WERI-Rb-1 (cell line): ENCODE measurements at regions not wholly inside any gene's neighbourhood (a gene's known extent, or its start where the extent isn't known, plus 50 kb on each side); places are given as distances from the start of the nearest gene placed in this dataset.
"Not testable (repeated sequence)": the region's sequence is repeated elsewhere in the genome, so short reads cannot be mapped to it uniquely, and the experiment has no call there.

ENCODE experiments used
- DNase-seq: peaks from one replicate; pipeline ENCODE4 v3.0.0-alpha.2; 2020
- H3K27ac ChIP-seq: fragments of 250-450 bp; sonication (Bioruptor Pico); 2 replicates; pipeline ENCODE4 v1.5.1; 2020; ENCODE audit warnings: mild to moderate bottlenecking, moderate library complexity
- H3K27me3 ChIP-seq: fragments of 250-450 bp; sonication (Bioruptor Pico); 2 replicates; pipeline ENCODE4 v1.5.1; 2021; ENCODE audit warnings: mild to moderate bottlenecking, low read depth, moderate library complexity; ENCODE audit not compliant: insufficient read depth, severe bottlenecking
- H3K36me3 ChIP-seq: fragments of 250-450 bp; sonication (Bioruptor Pico); 2 replicates; pipeline ENCODE4 v1.5.1; 2020; ENCODE audit warnings: mild to moderate bottlenecking, moderate library complexity
- H3K4me3 ChIP-seq: 2 replicates; pipeline ENCODE4 v1.5.1; 2011; ENCODE audit warnings: low read depth, mild to moderate bottlenecking, control low read depth, low read length
- H3K9me3 ChIP-seq: fragments of 250-450 bp; sonication (Bioruptor Pico); 2 replicates; pipeline ENCODE4 v1.5.1; 2021; ENCODE audit warnings: mild to moderate bottlenecking, moderate library complexity; ENCODE audit not compliant: severe bottlenecking
- TF ChIP-seq, protein P1 (sequence below): IDR thresholded peaks from 2 replicates; pipeline ENCODE4 v1.5.1; 2011; ENCODE audit warnings: low read depth, mild to moderate bottlenecking, control low read depth, inconsistent platforms, low read length

DNA sequence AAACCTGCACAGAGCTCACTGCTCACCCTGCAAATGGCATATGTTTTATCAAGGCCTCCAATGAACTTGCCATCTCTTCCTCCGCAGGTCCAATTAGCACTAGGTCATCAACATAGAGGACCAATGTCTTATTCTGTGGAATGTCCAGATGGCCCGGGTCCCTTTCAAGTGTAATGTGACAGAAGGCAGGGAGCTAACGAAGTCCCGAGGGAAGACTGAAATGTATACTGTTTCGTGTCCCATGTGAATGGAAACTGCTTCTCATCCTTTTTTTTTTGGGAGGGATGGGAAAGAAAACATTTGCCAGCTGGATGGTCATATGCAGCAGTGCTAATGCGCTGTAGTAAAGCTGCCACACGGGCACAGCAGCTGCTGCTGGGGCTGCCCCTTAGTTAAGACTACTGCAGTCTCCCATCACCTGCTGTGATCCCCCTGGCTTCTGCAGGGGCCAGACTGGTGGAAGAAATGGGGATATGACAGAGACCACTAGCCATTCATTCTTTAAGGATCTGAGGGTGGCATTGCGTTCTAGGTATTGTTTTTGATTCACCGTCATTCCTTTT lies 61.7 kb upstream of the CCNY start:
- peak; percentile 12 for DNase-seq
- no peak overlapping the region for H3K4me3 ChIP-seq

DNA sequence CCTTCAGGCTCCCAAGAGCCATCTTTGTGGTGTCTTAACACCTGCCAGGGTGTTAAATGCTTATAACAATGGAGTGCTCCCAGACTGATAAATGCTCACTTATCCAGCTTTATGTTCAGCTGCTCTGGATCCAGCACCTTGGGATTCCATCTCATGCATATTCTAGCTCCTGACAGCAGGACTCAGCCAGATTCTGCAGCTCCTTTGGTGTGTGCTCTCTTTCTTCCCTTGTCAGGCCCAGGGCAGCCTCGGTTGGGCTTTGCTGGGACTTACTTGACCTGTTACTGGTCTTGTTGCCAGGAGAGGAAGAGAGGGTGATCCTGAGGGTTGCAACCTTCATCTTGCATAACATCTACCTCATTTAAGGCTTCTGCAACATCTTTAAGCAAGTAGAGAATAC lies 59.4 kb upstream of the CCNY start:
- Histone ChIP-seq H3K4me3 (no peak overlapping the region), H3K27me3 (no peaks in the 10 kb centered on the region), H3K9me3 (no peaks in the 10 kb centered on the region), H3K27ac (no peak overlapping the region), H3K36me3 (no peaks in the 10 kb centered on the region)
- DNase-seq: no peak
- TF ChIP-seq, protein P1, sequence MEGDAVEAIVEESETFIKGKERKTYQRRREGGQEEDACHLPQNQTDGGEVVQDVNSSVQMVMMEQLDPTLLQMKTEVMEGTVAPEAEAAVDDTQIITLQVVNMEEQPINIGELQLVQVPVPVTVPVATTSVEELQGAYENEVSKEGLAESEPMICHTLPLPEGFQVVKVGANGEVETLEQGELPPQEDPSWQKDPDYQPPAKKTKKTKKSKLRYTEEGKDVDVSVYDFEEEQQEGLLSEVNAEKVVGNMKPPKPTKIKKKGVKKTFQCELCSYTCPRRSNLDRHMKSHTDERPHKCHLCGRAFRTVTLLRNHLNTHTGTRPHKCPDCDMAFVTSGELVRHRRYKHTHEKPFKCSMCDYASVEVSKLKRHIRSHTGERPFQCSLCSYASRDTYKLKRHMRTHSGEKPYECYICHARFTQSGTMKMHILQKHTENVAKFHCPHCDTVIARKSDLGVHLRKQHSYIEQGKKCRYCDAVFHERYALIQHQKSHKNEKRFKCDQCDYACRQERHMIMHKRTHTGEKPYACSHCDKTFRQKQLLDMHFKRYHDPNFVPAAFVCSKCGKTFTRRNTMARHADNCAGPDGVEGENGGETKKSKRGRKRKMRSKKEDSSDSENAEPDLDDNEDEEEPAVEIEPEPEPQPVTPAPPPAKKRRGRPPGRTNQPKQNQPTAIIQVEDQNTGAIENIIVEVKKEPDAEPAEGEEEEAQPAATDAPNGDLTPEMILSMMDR: no peak

More for the DNA sequence above, 61.7 kb upstream of the CCNY start:
- Histone ChIP-seq H3K27ac (no peak overlapping the region), H3K27me3 (no peaks in the 10 kb centered on the region), H3K36me3 (no peaks in the 10 kb centered on the region), H3K9me3 (no peaks in the 10 kb centered on the region)
- TF ChIP-seq, protein P1: no peak

DNA sequence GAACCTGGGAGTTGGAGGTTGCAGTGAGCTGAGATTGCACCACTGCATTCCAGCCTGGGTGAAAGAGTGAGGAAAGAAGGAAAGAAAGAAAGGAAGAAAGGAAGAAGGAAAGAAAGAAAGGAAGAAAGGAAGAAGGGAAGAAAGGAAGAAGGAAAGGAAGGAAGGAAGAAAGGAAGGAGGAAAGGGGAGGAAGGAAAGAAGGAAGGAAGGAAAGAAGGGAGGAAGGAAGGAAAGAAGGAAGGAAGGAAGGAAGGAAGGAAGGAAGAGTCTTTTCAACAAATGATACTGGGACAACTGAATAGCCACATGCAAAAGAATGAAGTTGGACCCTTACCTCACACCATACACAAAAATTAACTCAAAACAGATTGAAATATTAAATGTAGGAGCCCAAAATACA lies 56.1 kb upstream of the CCNY start:
- DNase-seq, H3K27ac ChIP-seq, H3K4me3 ChIP-seq, H3K9me3 ChIP-seq, H3K36me3 ChIP-seq, H3K27me3 ChIP-seq: not testable (repeated sequence)
